ENCODE measurements at regions not wholly inside any gene's neighbourhood (a gene's known extent, or its start where the extent isn't known, plus 50 kb on each side); places are given as distances from the start of the nearest gene placed in this dataset.

DNA sequence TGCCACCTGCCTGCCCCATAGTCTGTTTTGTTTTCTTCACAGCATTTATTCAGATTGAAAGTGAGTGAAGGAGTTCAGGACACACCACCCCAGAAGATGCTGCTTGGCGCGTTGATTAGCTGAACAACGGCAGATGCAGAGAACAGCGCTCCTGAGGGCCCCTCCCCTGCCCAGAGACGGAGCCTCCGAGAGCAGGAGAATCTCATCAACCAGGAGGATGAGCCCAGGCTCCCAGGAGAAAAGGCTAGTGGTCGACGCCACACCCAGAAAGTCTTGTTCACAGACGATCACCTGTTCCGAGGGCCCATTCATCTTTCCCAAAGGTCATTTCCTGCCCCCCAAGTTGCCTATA is 180.4 kb upstream of the PPP1R26 start:
- Histone ChIP-seq H3K36me3 (ENCODE audit: control insufficient read depth in 2 of 2, insufficient read depth in 2 of 2, low read length in 1 of 2) (no peaks in the 10 kb centered on the region), H3K27me3 (ENCODE audit: control insufficient read depth in 2 of 2, insufficient read depth in 1 of 2, low read length in 1 of 2) (no peaks in the 10 kb centered on the region), H3K4me3 (ENCODE audit: low read length in 2 of 2) (no peak overlapping the region), H3K9me3 (ENCODE audit: control insufficient read depth in 2 of 2, insufficient read depth in 1 of 2, low read length in 1 of 2) (no peaks in the 10 kb centered on the region), H3K27ac (ENCODE audit: low read depth in 1 of 2, low read length in 1 of 2) (no peak overlapping the region), H3K4me1 (ENCODE audit: control insufficient read depth in 2 of 2, insufficient read depth in 2 of 2, low read length in 2 of 2) (no peaks in the 10 kb centered on the region)
- WGBS, result 84% methylated on average over 10 of the region's 10 CpGs
- DNase-seq (ENCODE audit: low read depth in 6 of 9, low spot score in 9 of 9), result no peak

DNA sequence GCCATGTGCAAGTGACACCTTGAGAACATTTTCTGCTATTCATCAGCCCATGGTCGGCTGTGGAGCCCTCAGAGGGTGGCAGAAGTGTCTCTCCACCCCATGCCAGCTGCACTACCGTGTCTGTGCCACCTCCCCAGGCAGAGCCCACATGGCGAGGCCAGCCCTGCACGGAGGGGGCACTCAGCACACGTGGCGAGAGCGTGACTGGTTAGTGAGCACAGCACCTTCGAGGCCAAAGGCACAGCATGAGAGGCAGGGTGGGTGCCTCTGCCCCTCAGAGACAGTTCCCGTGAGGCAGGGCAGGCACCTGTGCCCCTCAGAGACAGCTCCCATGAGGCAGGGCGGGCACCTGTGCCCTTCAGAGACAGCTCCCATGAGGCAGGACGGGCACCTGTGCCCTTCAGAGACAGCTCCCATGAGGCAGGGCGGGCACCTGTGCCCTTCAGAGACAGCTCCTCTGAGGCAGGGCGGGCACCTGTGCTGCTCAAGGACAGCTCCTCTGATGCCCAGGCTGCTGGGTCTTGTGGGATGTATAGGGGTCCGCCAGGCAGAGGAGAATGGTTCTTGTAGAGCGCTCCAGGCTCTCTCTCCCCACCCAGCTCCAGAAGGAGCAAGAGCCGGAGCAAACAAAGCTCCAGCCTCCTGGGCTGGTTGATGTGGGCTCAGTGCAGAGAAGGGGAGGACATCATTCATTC is 179.8 kb upstream of the PPP1R26 start:
- Histone ChIP-seq H3K27ac (ENCODE audit: low read depth in 1 of 2, low read length in 1 of 2) (no peak overlapping the region), H3K36me3 (ENCODE audit: control insufficient read depth in 2 of 2, insufficient read depth in 2 of 2, low read length in 1 of 2) (no peaks in the 10 kb centered on the region), H3K27me3 (ENCODE audit: control insufficient read depth in 2 of 2, insufficient read depth in 1 of 2, low read length in 1 of 2) (no peaks in the 10 kb centered on the region), H3K4me3 (ENCODE audit: low read length in 2 of 2) (no peak overlapping the region), H3K4me1 (ENCODE audit: control insufficient read depth in 2 of 2, insufficient read depth in 2 of 2, low read length in 2 of 2) (no peaks in the 10 kb centered on the region), H3K9me3 (ENCODE audit: control insufficient read depth in 2 of 2, insufficient read depth in 1 of 2, low read length in 1 of 2) (no peaks in the 10 kb centered on the region)
- DNase-seq (ENCODE audit: low read depth in 6 of 9, low spot score in 9 of 9), result no peak
- WGBS, result 87% methylated on average over 16 of the region's 16 CpGs

- WGBS, result 73% methylated on average over 21 of the region's 21 CpGs
- no peak overlapping the region for H3K27ac ChIP-seq (ENCODE audit: low read depth in 1 of 2, low read length in 1 of 2)
These were observed 179.0 kb upstream of the PPP1R26 start for GRCh38 chr9:135300346-135301141.

DNA sequence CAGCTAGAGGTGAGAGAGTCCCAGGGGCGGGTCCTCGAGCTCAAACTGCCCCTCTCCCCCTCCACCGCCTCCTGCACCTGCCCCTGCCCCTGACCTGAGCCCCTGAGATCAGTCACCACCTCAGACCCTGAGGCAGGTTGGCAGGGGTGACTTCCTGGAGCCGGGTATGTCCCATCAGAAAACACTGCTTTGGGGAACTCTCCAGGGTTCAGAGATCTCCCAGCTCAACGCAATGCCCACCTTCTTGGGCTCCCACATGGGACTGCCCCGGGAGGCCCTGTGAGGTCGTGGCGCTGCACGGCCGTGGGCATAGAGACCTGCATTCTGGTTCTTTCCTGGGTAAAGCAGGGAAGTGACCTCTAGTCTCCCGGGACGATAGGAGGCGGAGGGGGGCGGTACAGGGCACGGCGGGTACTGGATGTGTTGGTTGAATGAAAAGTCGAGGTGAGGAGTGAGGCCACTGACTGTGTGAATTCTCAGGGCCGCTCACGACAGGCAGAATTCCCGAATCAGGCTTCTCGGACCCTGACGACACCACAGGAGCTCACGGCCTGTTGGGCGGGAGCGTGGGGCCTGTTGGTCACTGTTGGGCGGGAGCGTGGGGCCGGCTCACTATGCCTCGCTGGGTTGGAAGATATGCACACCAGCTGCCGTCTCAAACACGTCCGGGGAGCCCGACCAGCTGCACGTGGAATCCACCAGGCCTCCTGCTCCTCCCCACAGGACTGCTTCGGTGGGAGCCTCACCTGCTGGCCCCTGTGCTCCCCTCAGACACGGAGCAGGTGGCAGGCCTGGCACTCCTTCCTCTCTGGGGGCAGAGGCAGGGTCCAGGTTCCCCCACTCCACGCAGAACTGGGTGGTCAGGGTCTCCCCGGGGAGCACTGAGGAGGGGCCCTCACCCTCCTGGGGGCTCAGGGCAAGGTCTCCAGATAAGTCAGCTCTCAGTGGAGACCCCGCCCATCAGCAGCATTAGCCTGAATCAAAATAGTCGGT is 178.0 kb upstream of the PPP1R26 start:
- no peaks in the 10 kb centered on the region for H3K27me3 ChIP-seq (ENCODE audit: control insufficient read depth in 2 of 2, insufficient read depth in 1 of 2, low read length in 1 of 2)
- H3K9me3 ChIP-seq (ENCODE audit: control insufficient read depth in 2 of 2, insufficient read depth in 1 of 2, low read length in 1 of 2), result no peaks in the 10 kb centered on the region
- no peak overlapping the region for H3K27ac ChIP-seq (ENCODE audit: low read depth in 1 of 2, low read length in 1 of 2)
- H3K4me1 ChIP-seq (ENCODE audit: control insufficient read depth in 2 of 2, insufficient read depth in 2 of 2, low read length in 2 of 2), result no peaks in the 10 kb centered on the region
- DNase-seq (ENCODE audit: low read depth in 6 of 9, low spot score in 9 of 9), result no peak
- no peak overlapping the region for H3K4me3 ChIP-seq (ENCODE audit: low read length in 2 of 2)
- no peaks in the 10 kb centered on the region for H3K36me3 ChIP-seq (ENCODE audit: control insufficient read depth in 2 of 2, insufficient read depth in 2 of 2, low read length in 1 of 2)
- WGBS, result 79% methylated on average over 40 of the region's 40 CpGs

More at GRCh38 chr9:135300346-135301141, 179.0 kb upstream of the PPP1R26 start:
- H3K4me3 ChIP-seq (ENCODE audit: low read length in 2 of 2), result no peak overlapping the region
- DNase-seq (ENCODE audit: low read depth in 6 of 9, low spot score in 9 of 9), result no peak
- no peaks in the 10 kb centered on the region for H3K27me3 ChIP-seq (ENCODE audit: control insufficient read depth in 2 of 2, insufficient read depth in 1 of 2, low read length in 1 of 2)
- H3K4me1 ChIP-seq (ENCODE audit: control insufficient read depth in 2 of 2, insufficient read depth in 2 of 2, low read length in 2 of 2), result no peaks in the 10 kb centered on the region
- H3K9me3 ChIP-seq (ENCODE audit: control insufficient read depth in 2 of 2, insufficient read depth in 1 of 2, low read length in 1 of 2), result no peaks in the 10 kb centered on the region
- no peaks in the 10 kb centered on the region for H3K36me3 ChIP-seq (ENCODE audit: control insufficient read depth in 2 of 2, insufficient read depth in 2 of 2, low read length in 1 of 2)

GRCh38 chr9:135302329-135303279 is 177.0 kb upstream of the PPP1R26 start:
- H3K4me1 ChIP-seq (ENCODE audit: control insufficient read depth in 2 of 2, insufficient read depth in 2 of 2, low read length in 2 of 2), result no peaks in the 10 kb centered on the region
- DNase-seq (ENCODE audit: low read depth in 6 of 9, low spot score in 9 of 9), result no peak
- H3K27me3 ChIP-seq (ENCODE audit: control insufficient read depth in 2 of 2, insufficient read depth in 1 of 2, low read length in 1 of 2), result no peaks in the 10 kb centered on the region
- WGBS, result 91% methylated on average over 28 of the region's 28 CpGs
- H3K4me3 ChIP-seq (ENCODE audit: low read length in 2 of 2), result no peak overlapping the region
- H3K9me3 ChIP-seq (ENCODE audit: control insufficient read depth in 2 of 2, insufficient read depth in 1 of 2, low read length in 1 of 2), result no peaks in the 10 kb centered on the region
- H3K27ac ChIP-seq (ENCODE audit: low read depth in 1 of 2, low read length in 1 of 2), result no peak overlapping the region
- H3K36me3 ChIP-seq (ENCODE audit: control insufficient read depth in 2 of 2, insufficient read depth in 2 of 2, low read length in 1 of 2), result no peaks in the 10 kb centered on the region

- Histone ChIP-seq H3K27ac (ENCODE audit: low read depth in 1 of 2, low read length in 1 of 2) (no peak overlapping the region), H3K36me3 (ENCODE audit: control insufficient read depth in 2 of 2, insufficient read depth in 2 of 2, low read length in 1 of 2) (no peaks in the 10 kb centered on the region), H3K4me3 (ENCODE audit: low read length in 2 of 2) (no peak overlapping the region), H3K4me1 (ENCODE audit: control insufficient read depth in 2 of 2, insufficient read depth in 2 of 2, low read length in 2 of 2) (no peaks in the 10 kb centered on the region), H3K9me3 (ENCODE audit: control insufficient read depth in 2 of 2, insufficient read depth in 1 of 2, low read length in 1 of 2) (no peaks in the 10 kb centered on the region), H3K27me3 (ENCODE audit: control insufficient read depth in 2 of 2, insufficient read depth in 1 of 2, low read length in 1 of 2) (no peaks in the 10 kb centered on the region)
- WGBS, result 43% methylated on average over 3 of the region's 3 CpGs
- no peak for DNase-seq (ENCODE audit: low read depth in 6 of 9, low spot score in 9 of 9)
These were observed 176.3 kb upstream of the PPP1R26 start for GRCh38 chr9:135303280-135303647.

GRCh38 chr9:135303865-135304499 is 175.6 kb upstream of the PPP1R26 start:
- Histone ChIP-seq H3K4me3 (ENCODE audit: low read length in 2 of 2) (no peak overlapping the region), H3K4me1 (ENCODE audit: control insufficient read depth in 2 of 2, insufficient read depth in 2 of 2, low read length in 2 of 2) (no peaks in the 10 kb centered on the region), H3K27me3 (ENCODE audit: control insufficient read depth in 2 of 2, insufficient read depth in 1 of 2, low read length in 1 of 2) (no peaks in the 10 kb centered on the region), H3K9me3 (ENCODE audit: control insufficient read depth in 2 of 2, insufficient read depth in 1 of 2, low read length in 1 of 2) (no peaks in the 10 kb centered on the region), H3K27ac (ENCODE audit: low read depth in 1 of 2, low read length in 1 of 2) (no peak overlapping the region), H3K36me3 (ENCODE audit: control insufficient read depth in 2 of 2, insufficient read depth in 2 of 2, low read length in 1 of 2) (no peaks in the 10 kb centered on the region)
- no peak for DNase-seq (ENCODE audit: low read depth in 6 of 9, low spot score in 9 of 9)

DNA sequence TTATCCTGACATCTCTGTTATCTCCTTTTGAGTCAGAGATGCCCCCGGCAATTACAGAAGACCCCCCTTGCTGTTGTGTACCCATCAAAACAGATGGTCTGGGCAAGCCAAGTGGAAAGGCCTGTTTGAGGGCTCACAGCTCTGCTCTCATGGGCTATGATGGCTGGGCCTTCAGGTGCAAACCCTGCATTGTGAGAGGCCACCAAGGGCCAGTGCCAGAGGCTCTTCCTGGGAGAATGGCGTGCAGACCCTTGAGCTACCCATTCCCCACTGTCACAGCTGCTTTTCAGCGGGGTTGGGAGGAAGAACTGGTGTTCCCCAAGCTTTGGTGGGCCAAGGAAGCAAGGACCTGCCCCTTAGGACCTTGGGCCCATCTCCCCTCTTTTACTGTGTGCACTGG is 174.7 kb upstream of the PPP1R26 start:
- Histone ChIP-seq H3K27me3 (ENCODE audit: control insufficient read depth in 2 of 2, insufficient read depth in 1 of 2, low read length in 1 of 2) (no peaks in the 10 kb centered on the region), H3K27ac (ENCODE audit: low read depth in 1 of 2, low read length in 1 of 2) (no peak overlapping the region), H3K36me3 (ENCODE audit: control insufficient read depth in 2 of 2, insufficient read depth in 2 of 2, low read length in 1 of 2) (no peaks in the 10 kb centered on the region), H3K4me3 (ENCODE audit: low read length in 2 of 2) (no peak overlapping the region), H3K9me3 (ENCODE audit: control insufficient read depth in 2 of 2, insufficient read depth in 1 of 2, low read length in 1 of 2) (no peaks in the 10 kb centered on the region), H3K4me1 (ENCODE audit: control insufficient read depth in 2 of 2, insufficient read depth in 2 of 2, low read length in 2 of 2) (no peaks in the 10 kb centered on the region)
- DNase-seq (ENCODE audit: low read depth in 6 of 9, low spot score in 9 of 9), result no peak
- WGBS, result 88% methylated on average over 3 of the region's 3 CpGs

Data from thymus (tissue), 11 donors.